GM19395 (cell line): ENCODE measurements at regions not wholly inside any gene's neighbourhood (a gene's known extent, or its start where the extent isn't known, plus 50 kb on each side); places are given as distances from the start of the nearest gene placed in this dataset.

ENCODE experiments used
- ATAC-seq: cut with Tn5 transposase; IDR thresholded peaks from one replicate; pipeline ENCODE4 v1.9.1; 2021; ENCODE audit warnings: mild to moderate bottlenecking, moderate library complexity; ENCODE audit not compliant: unreplicated experiment

GRCh38 chr1:209455661-209456358 lies 127.7 kb upstream of the CAMK1G start:
- ATAC-seq, result no peak

- ATAC-seq, result no peak
Observed at GRCh38 chr1:209456878-209457277, 126.6 kb upstream of the CAMK1G start.

- ATAC-seq, result no peak
Observed at GRCh38 chr1:209457401-209458125, 126.0 kb upstream of the CAMK1G start.

GRCh38 chr1:209458921-209459320 lies 124.6 kb upstream of the CAMK1G start:
- no peak for ATAC-seq

GRCh38 chr1:209461168-209461567 lies 122.3 kb upstream of the CAMK1G start:
- ATAC-seq, result no peak

- no peak for ATAC-seq
Observed at GRCh38 chr1:209462433-209462832, 121.1 kb upstream of the CAMK1G start.

- no peak for ATAC-seq
Observed at GRCh38 chr1:209463441-209463840, 120.1 kb upstream of the CAMK1G start.

GRCh38 chr1:209473025-209473424 lies 110.5 kb upstream of the CAMK1G start:
- ATAC-seq, result no peak

GRCh38 chr1:209480345-209480744 lies 103.2 kb upstream of the CAMK1G start:
- no peak for ATAC-seq

- ATAC-seq, result no peak
Observed at GRCh38 chr1:209483691-209484090, 99.8 kb upstream of the CAMK1G start.

GRCh38 chr1:209484429-209484828 lies 99.1 kb upstream of the CAMK1G start:
- ATAC-seq, result no peak

GRCh38 chr1:209485167-209485566 lies 98.3 kb upstream of the CAMK1G start:
- no peak for ATAC-seq

- no peak for ATAC-seq
Observed at GRCh38 chr1:209485751-209486150, 97.8 kb upstream of the CAMK1G start.

- no peak for ATAC-seq
Observed at GRCh38 chr1:209486861-209487593, 96.5 kb upstream of the CAMK1G start.

GRCh38 chr1:209490013-209490412 lies 93.5 kb upstream of the CAMK1G start:
- no peak for ATAC-seq

- no peak for ATAC-seq
Observed at GRCh38 chr1:209491031-209491430, 92.5 kb upstream of the CAMK1G start.

GRCh38 chr1:209491496-209491895 lies 92.0 kb upstream of the CAMK1G start:
- no peak for ATAC-seq

GRCh38 chr1:209491897-209492296 lies 91.6 kb upstream of the CAMK1G start:
- no peak for ATAC-seq

GRCh38 chr1:209493559-209493958 lies 90.0 kb upstream of the CAMK1G start:
- ATAC-seq, result no peak

GRCh38 chr1:209497729-209498128 lies 85.8 kb upstream of the CAMK1G start:
- no peak for ATAC-seq

GRCh38 chr1:209500993-209501392 lies 82.5 kb upstream of the CAMK1G start:
- no peak for ATAC-seq

- no peak for ATAC-seq
Observed at GRCh38 chr1:209503196-209503595, 80.3 kb upstream of the CAMK1G start.
